ENCODE measurements at regions not wholly inside any gene's neighbourhood (a gene's known extent, or its start where the extent isn't known, plus 50 kb on each side); places are given as distances from the start of the nearest gene placed in this dataset.

- H3K27ac ChIP-seq = peak overlapping the region; percentile 40
- TF ChIP-seq EZH2 (IDR thresholded peaks at IDR 0.05; ENCODE audit: borderline replicate concordance) (no peak), EZH2phosphoT487 (IDR thresholded peaks at IDR 0.05; ENCODE audit: low read depth, severe bottlenecking, unreplicated experiment) (no peak), CTCF (IDR thresholded peaks at IDR 0.05; ENCODE audit: poor library complexity) (no peak)
- H3K9me2 ChIP-seq (replicated peaks; ENCODE audit: insufficient read depth) = no peaks in the 10 kb centered on the region
- H3K9me3 ChIP-seq (ENCODE audit: low read depth) = no peaks in the 10 kb centered on the region
- H3K4me1 ChIP-seq (ENCODE audit: insufficient read depth) = peaks cover 39% of the 10 kb centered on the region
- H2AFZ ChIP-seq = no peak overlapping the region
- H3K27me3 ChIP-seq = no peaks in the 10 kb centered on the region
- H4K20me1 ChIP-seq (ENCODE audit: insufficient read depth, poor library complexity, severe bottlenecking) = no peaks in the 10 kb centered on the region
- WGBS (ENCODE audit: low lambda C conversion rate, missing lambda C conversion rate) = 78% methylated on average over 7 of the region's 7 CpGs
- no peaks in the 10 kb centered on the region for H3K36me3 ChIP-seq (replicated peaks; ENCODE audit: insufficient read depth, low read depth)
- no peak overlapping the region for H3K4me3 ChIP-seq
- no peak for DNase-seq (ENCODE audit: low spot score)
- H3K4me2 ChIP-seq = no peak overlapping the region
- H3K79me2 ChIP-seq = no peaks in the 10 kb centered on the region
These were observed 119.3 kb downstream of the SIK1 start for GRCh38 chr21:43307677-43308070.

- WGBS (ENCODE audit: low lambda C conversion rate, missing lambda C conversion rate) = 77% methylated on average over 22 of the region's 24 CpGs
- peak; percentile 69 for DNase-seq (ENCODE audit: low spot score)
- peak overlapping the region; percentile 40 for H3K27ac ChIP-seq
- no peaks in the 10 kb centered on the region for H3K36me3 ChIP-seq (replicated peaks; ENCODE audit: insufficient read depth, low read depth)
- no peak for TF ChIP-seq EZH2phosphoT487 (IDR thresholded peaks at IDR 0.05; ENCODE audit: low read depth, severe bottlenecking, unreplicated experiment)
- no peak for TF ChIP-seq EZH2 (IDR thresholded peaks at IDR 0.05; ENCODE audit: borderline replicate concordance)
- no peak for TF ChIP-seq CTCF (IDR thresholded peaks at IDR 0.05; ENCODE audit: poor library complexity)
- no peaks in the 10 kb centered on the region for H4K20me1 ChIP-seq (ENCODE audit: insufficient read depth, poor library complexity, severe bottlenecking)
- H3K27me3 ChIP-seq = no peaks in the 10 kb centered on the region
- no peaks in the 10 kb centered on the region for H3K9me3 ChIP-seq (ENCODE audit: low read depth)
- H3K4me3 ChIP-seq = no peak overlapping the region
- no peaks in the 10 kb centered on the region for H3K9me2 ChIP-seq (replicated peaks; ENCODE audit: insufficient read depth)
- no peak overlapping the region for H2AFZ ChIP-seq
- no peak overlapping the region for H3K4me2 ChIP-seq
- H3K4me1 ChIP-seq (ENCODE audit: insufficient read depth) = peaks cover 33% of the 10 kb centered on the region
- no peaks in the 10 kb centered on the region for H3K79me2 ChIP-seq
These were observed 119.8 kb downstream of the SIK1 start for GRCh38 chr21:43306911-43307676.

- H3K9me3 ChIP-seq (ENCODE audit: low read depth) = no peaks in the 10 kb centered on the region
- peaks cover 28% of the 10 kb centered on the region for H3K4me1 ChIP-seq (ENCODE audit: insufficient read depth)
- H3K4me2 ChIP-seq = no peak overlapping the region
- no peaks in the 10 kb centered on the region for H3K79me2 ChIP-seq
- no peaks in the 10 kb centered on the region for H3K27me3 ChIP-seq
- H3K4me3 ChIP-seq = no peak overlapping the region
- H3K36me3 ChIP-seq (replicated peaks; ENCODE audit: insufficient read depth, low read depth) = no peaks in the 10 kb centered on the region
- H2AFZ ChIP-seq = no peak overlapping the region
- H3K9me2 ChIP-seq (replicated peaks; ENCODE audit: insufficient read depth) = no peaks in the 10 kb centered on the region
- no peaks in the 10 kb centered on the region for H4K20me1 ChIP-seq (ENCODE audit: insufficient read depth, poor library complexity, severe bottlenecking)
- WGBS (ENCODE audit: low lambda C conversion rate, missing lambda C conversion rate) = 93% methylated on average over 11 of the region's 11 CpGs
- H3K27ac ChIP-seq = no peak overlapping the region
- TF ChIP-seq EZH2phosphoT487 (IDR thresholded peaks at IDR 0.05; ENCODE audit: low read depth, severe bottlenecking, unreplicated experiment) (no peak), EZH2 (IDR thresholded peaks at IDR 0.05; ENCODE audit: borderline replicate concordance) (no peak), CTCF (IDR thresholded peaks at IDR 0.05; ENCODE audit: poor library complexity) (no peak)
- no peak for DNase-seq (ENCODE audit: low spot score)
These were observed 120.5 kb downstream of the SIK1 start for GRCh38 chr21:43306391-43306790.
